HG03095 (cell line): ENCODE measurements at regions not wholly inside any gene's neighbourhood (a gene's known extent, or its start where the extent isn't known, plus 50 kb on each side); places are given as distances from the start of the nearest gene placed in this dataset.

Experiments used
- ATAC-seq: cut with Tn5 transposase; IDR thresholded peaks from one replicate; pipeline ENCODE4 v1.9.1; 2021; ENCODE audit warnings: moderate library complexity; ENCODE audit not compliant: unreplicated experiment

GRCh38 chr4:125140966-125141495 is 173.7 kb upstream of the FAT4 start:
- ATAC-seq = no peak

GRCh38 chr4:125135652-125136051 is 179.1 kb upstream of the FAT4 start:
- no peak for ATAC-seq

GRCh38 chr4:125132729-125133128 is 182.0 kb upstream of the FAT4 start:
- no peak for ATAC-seq

- no peak for ATAC-seq
Measured at GRCh38 chr4:125131891-125132680, 182.7 kb upstream of the FAT4 start.

- no peak for ATAC-seq
Measured at GRCh38 chr4:125125276-125125675, 189.5 kb upstream of the FAT4 start.

GRCh38 chr4:125123570-125124109 is 191.1 kb upstream of the FAT4 start:
- no peak for ATAC-seq

GRCh38 chr4:125121581-125121980 is 193.2 kb upstream of the FAT4 start:
- no peak for ATAC-seq

GRCh38 chr4:125116431-125116830 is 198.3 kb upstream of the FAT4 start:
- no peak for ATAC-seq

- no peak for ATAC-seq
Measured at GRCh38 chr4:125115941-125116340, 198.8 kb upstream of the FAT4 start.

GRCh38 chr4:125115476-125115875 is 199.3 kb upstream of the FAT4 start:
- no peak for ATAC-seq

- ATAC-seq = no peak
Measured at GRCh38 chr4:125112536-125112935, 202.2 kb upstream of the FAT4 start.

GRCh38 chr4:125111323-125111722 is 203.4 kb upstream of the FAT4 start:
- no peak for ATAC-seq

- no peak for ATAC-seq
Measured at GRCh38 chr4:125105561-125105960, 209.2 kb upstream of the FAT4 start.

GRCh38 chr4:125104616-125105015 is 210.1 kb upstream of the FAT4 start:
- no peak for ATAC-seq

- no peak for ATAC-seq
Measured at GRCh38 chr4:125101719-125102118, 213.0 kb upstream of the FAT4 start.

GRCh38 chr4:125097729-125098128 is 217.0 kb upstream of the FAT4 start:
- ATAC-seq = no peak

GRCh38 chr4:125096662-125097061 is 218.1 kb upstream of the FAT4 start:
- no peak for ATAC-seq

GRCh38 chr4:125091541-125091940 is 223.2 kb upstream of the FAT4 start:
- ATAC-seq = no peak

- ATAC-seq = no peak
Measured at GRCh38 chr4:125091101-125091500, 223.7 kb upstream of the FAT4 start.

- no peak for ATAC-seq
Measured at GRCh38 chr4:125084608-125085007, 230.1 kb upstream of the FAT4 start.

GRCh38 chr4:125082729-125083417 is 231.9 kb upstream of the FAT4 start:
- ATAC-seq = no peak

- no peak for ATAC-seq
Measured at GRCh38 chr4:125072269-125072668, 242.5 kb upstream of the FAT4 start.
